AG10803 (cell line): ENCODE measurements at regions not wholly inside any gene's neighbourhood (a gene's known extent, or its start where the extent isn't known, plus 50 kb on each side); places are given as distances from the start of the nearest gene placed in this dataset.
"Not testable (repeated sequence)": the region's sequence is repeated elsewhere in the genome, so short reads cannot be mapped to it uniquely, and the experiment has no call there.

ENCODE experiments used
- DNase-seq: peaks from one replicate; pipeline ENCODE4 v3.0.0; 2010; ENCODE audit warnings: low read depth
- H3K4me3 ChIP-seq: 2 replicates; pipeline ENCODE4 v1.5.1; 2011; ENCODE audit warnings: mild to moderate bottlenecking, low read length, control low read depth
- TF ChIP-seq, protein P1 (sequence below): conservative IDR thresholded peaks from 2 replicates; pipeline ENCODE4 v1.5.1; 2011; ENCODE audit warnings: mild to moderate bottlenecking, low read length, control low read depth, inconsistent platforms

DNA sequence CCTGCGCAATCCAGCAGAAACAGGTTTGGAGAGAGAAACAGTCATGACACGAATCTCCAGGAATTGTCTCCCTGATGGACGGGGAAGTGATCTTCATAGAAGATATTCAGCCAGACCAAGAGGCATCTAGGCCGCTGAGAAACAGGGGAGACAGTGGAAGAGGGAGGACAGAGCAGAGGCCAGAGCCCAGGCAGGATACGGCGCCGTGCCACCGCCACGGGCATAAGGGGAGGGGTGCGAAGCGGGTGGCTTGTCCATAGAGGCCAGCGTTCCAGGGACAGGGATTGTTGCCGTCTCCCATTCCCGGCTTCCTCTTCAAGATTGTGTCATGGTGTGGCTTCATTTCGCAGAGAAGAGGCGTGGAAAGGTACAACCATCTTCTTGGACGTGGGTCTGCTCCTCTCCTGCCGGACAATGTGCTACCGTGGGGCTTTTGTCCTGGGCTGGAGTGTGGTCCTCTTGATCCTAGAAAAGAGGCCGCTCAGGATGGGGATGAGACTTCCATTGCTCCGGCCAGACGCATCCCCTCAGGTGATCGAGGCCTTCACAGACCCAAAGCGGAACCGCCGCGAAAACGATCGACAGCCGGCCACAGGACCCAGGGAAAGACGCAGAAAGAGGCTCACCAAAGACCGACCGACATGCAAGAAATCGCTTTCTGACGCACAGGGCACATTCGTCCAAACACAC is 118.9 kb upstream of the KCNJ18 start:
- peak overlapping the region; percentile 60 for H3K4me3 ChIP-seq
- not testable (repeated sequence) for DNase-seq

DNA sequence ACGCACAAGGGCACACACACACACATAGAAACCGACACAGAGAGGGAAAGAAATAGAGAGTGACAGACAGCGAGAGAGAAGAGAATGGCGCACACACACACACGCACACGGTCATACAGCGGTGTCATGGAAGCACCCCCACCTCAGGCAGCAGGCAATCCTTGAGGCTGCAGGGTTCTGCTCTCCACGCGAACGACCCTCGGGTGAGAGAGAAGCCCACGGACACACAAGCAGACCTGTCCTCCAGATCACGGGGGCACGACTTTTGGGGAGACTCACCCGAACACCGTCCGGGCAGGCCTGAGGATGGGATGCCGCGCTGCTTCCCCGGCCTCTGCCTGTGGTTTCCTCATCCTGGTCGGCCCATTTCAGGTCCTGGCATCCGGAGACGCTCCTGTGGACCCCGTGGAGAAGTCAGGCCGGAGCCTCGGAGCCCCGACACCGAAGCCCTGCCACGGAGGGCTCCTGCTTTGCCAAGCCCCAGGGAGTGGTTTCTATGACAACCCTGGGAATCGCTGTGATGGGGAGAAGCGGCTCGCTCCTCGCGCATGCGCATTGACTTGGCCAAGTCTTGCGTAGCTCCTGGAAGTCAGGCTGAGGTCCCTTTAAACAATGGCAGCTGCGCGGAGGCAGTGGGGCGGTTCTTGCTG is 118.2 kb upstream of the KCNJ18 start:
- TF ChIP-seq, protein P1, sequence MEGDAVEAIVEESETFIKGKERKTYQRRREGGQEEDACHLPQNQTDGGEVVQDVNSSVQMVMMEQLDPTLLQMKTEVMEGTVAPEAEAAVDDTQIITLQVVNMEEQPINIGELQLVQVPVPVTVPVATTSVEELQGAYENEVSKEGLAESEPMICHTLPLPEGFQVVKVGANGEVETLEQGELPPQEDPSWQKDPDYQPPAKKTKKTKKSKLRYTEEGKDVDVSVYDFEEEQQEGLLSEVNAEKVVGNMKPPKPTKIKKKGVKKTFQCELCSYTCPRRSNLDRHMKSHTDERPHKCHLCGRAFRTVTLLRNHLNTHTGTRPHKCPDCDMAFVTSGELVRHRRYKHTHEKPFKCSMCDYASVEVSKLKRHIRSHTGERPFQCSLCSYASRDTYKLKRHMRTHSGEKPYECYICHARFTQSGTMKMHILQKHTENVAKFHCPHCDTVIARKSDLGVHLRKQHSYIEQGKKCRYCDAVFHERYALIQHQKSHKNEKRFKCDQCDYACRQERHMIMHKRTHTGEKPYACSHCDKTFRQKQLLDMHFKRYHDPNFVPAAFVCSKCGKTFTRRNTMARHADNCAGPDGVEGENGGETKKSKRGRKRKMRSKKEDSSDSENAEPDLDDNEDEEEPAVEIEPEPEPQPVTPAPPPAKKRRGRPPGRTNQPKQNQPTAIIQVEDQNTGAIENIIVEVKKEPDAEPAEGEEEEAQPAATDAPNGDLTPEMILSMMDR, result no peak
- DNase-seq, result peak; percentile 63
- peak overlapping the region; percentile 60 for H3K4me3 ChIP-seq

DNA sequence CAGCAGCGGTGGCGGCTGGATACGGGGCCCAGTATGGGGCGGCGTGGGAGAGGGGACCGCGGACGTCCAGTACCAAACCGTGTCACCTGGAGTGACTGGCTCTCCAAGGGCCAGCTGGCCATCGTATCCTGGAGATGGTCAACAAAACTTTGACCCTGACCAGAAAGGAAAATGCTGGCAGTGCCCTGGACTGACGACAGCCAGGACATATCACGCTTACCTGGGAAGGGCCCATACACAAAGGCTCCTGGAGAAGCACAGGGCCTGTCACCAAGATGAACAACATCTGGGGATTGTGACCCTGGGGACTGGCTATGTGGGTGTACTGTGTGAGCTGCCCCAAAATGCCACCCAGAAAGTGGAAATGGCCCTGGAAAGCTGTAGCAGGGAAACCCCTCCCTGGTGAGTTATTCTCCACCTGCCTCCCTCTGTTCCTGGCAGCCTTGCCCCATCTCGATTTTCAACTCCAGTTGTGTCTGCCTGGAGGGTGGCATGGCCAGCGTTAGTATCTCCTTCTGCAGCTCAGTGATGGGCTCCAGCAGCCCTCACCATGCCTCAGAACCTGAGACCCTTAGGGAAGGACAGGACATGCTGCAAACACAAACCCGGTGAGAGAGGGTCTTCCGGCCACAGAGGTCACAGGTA is 117.6 kb upstream of the KCNJ18 start:
- H3K4me3 ChIP-seq, DNase-seq: not testable (repeated sequence)

DNA sequence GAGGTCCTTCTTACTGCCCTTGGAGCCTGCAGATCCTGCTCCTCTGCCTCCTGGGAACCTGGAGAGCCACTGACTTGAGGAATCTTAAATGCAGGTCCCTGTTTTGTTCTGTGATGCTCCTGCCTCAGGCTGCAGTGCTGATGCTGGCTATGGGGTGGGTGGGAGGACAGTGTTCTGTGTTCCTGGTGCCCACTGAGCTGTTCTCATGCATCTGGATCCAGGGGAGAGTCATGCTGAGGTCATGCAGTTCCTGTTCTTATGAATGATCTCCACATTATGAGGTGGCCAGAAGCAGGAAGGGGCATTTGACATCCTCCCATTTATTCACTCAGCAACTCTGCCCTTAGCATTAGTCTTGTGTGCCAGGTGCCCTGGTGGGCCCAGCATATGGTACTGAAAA is 113.5 kb upstream of the KCNJ18 start:
- not testable (repeated sequence) for DNase-seq, H3K4me3 ChIP-seq

DNA sequence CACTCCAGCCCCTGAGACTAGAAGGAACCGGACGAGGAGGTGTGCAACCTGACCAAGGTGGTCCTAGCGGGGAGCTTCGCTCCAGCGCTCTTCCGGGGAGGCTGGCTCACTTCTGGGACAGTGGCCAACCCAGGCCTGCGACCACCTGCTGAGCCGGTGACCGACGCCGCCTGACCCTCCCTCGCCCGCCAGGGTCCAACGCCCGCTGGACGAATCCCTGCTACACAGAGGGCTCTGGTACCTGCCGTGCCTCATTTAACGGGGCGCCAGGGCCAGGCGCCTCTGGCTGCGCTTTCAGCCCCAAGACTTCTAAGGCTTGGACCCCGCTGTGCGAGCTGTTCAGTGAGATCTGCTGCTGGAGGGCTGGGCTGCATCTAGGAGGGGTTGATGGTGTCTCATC is 99.5 kb upstream of the KCNJ18 start:
- no peak overlapping the region for H3K4me3 ChIP-seq
- TF ChIP-seq, protein P1, result no peak
- DNase-seq, result no peak

DNA sequence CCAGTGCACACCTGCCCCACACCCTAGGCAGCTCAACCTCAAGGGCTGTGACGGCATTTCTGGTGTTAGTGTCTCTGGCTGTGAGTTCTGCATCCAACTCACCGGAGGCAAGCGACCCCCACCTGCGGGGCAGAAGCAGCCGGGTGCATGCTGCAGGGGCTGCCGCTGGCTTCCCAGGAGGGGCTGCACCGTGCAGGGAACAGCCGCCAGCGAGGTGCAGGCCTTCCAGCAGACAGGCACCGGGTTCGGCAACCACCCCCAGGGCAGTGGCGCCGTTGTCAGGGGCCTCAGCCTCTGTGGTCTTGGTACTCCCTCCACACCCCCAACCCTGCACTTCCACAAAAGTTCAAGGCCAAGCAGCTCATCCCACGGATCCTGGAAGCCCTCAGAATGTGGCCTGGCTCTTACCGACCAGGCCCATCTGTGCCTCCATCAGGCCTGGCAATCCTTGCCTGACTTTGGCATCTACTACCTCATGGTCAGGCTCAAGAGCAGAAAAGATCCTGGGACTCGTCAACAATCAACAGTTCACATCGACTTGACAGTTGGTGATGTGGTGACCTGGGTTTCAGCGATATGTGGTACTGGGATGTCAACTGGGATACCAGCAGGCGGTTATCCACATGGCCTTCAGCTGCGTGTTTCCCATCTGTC is 98.7 kb upstream of the KCNJ18 start:
- not testable (repeated sequence) for DNase-seq, H3K4me3 ChIP-seq

DNA sequence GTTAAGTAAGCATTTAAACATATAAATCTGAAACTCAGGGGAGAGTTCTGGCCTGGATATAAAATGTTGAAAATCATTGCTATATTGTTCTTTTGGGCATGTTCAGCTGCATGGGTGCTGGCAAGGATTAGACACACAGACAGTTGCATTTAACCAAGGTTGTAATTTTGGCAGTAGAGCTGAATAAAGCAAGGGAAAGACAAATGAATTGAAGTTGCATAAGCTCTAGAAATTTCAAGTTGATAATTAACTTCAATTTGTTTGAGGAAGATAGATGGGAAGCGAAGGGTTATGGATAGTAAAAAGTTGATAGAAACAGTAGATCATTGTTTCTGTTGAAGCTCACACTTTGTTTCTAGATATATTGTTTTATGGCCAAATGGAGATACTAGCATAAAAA is 97.2 kb upstream of the KCNJ18 start:
- DNase-seq, result no peak
- H3K4me3 ChIP-seq, result no peak overlapping the region
- TF ChIP-seq, protein P1, result no peak

DNA sequence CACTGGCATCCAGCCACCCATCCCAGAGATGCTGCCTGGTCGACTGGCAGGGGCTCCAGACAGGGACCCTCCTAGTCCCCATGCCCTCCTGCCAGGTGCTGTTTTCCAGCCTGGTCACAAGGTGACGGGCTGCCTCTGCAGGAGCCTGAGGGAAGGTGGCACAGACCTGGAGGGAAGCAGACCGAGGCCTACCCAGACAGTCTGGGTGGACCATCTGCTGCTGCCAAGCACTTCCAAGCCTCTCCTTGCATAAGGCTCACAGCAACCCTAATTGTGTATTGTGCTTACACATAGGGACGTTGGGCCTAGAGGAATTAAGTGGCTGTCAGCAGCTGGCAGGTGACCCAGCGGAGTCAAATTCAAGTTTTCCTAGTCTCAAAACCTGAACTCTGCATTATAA is 90.1 kb upstream of the KCNJ18 start:
- no peak overlapping the region for H3K4me3 ChIP-seq
- TF ChIP-seq, protein P1, result no peak
- DNase-seq, result no peak

DNA sequence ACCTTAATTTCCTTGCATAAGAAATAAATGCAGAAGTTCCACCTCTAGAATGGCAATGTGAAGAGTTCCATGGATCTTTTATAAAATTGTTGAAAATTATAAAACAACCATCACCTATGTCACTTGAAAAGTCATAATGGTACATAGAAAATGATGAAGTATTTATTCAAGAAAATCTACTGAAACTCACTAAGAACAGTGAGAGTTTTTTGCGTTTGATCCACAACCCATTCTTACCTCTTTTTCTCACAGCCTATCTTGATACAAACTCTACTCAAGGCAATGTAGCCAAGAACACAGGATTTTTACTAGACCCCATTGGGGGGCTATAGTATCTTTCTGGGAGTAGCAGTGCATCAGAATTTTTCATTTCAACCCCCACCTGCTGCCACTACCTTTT is 89.0 kb upstream of the KCNJ18 start:
- H3K4me3 ChIP-seq, DNase-seq: not testable (repeated sequence)

DNA sequence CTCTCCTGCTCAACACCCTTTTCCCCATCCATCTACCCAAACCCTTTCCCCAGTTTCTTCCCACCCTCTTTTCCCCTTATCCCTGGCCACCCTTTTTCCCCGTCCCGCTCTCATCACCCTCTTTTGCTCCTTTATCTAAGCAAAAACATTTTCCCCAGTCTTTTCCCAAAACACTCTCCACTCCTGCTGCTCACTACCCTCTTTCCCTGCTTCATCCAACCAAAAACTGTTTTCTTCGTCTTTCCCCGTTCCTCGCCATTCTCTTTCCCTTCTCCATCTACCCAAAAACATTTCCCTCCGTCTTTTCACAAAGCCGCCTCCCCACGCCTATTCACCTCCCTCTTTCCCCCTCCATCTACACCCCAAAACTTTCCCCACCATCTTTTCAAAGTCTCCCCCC is 80.9 kb upstream of the KCNJ18 start:
- H3K4me3 ChIP-seq, DNase-seq: not testable (repeated sequence)

DNA sequence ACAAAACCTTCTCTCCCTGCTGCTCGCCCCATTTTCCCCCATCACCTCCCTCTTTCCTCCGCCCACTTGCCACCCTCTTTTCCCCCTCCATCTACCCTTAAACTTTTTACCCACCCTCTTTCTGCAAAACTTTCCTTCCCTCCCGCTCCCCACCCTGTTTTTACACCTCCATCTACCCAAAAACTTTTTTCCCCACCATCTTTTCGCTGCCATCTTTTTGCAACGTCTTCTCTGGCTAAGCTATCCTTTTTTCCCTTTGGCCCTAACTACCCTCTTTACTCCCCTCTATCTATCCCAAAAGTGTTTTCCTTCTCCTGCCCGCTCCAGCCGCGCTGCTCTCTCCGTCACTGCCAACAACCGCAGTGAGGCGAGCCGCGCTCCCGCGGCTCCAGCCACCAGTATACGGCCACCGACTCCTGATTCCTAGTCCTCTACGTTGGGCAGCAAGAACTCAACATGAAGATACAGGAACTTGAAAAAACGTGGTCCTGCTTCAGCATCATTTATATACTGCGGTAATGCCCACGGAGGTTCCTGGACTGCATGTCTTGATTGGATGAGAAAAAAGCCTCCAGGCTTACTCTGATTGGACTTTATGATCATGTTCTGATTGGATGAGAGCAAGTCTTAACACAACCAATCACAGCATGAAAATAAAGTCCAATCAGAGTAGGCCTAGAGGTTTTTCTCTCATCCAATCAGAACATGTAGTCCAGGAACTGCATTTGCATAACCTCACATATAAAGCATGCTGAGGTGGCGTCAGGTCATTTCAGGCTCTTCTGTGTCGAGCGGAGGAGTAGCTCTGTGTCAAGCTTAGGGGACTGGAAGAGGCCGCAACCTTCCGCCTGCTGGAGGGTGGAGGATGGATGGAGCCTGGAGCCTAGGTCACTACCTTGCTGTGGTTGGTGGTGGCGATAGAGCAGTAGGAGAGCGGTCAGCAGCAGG is 79.9 kb upstream of the KCNJ18 start:
- DNase-seq, H3K4me3 ChIP-seq: not testable (repeated sequence)
